ENCODE measurements at regions not wholly inside any gene's neighbourhood (a gene's known extent, or its start where the extent isn't known, plus 50 kb on each side); places are given as distances from the start of the nearest gene placed in this dataset.

- no peak for TF ChIP-seq CTCF (IDR thresholded peaks at IDR 0.05; ENCODE audit: control extremely low read depth, extremely low read depth, low read depth, missing control alignments)
- ChIA-PET CTCF (interaction anchor here (0.8 to 1.7 kb wide), 4 partner anchors 7 to 21 kb away, joined by 3 to 8 read pairs (median 4); no protein-coding TSS in a partner anchor), POLR2A (interaction anchor here (0.5 kb wide), 1 partner anchor 877 kb away, joined by 6 read pairs; no protein-coding TSS in a partner anchor)
- no peak for DNase-seq (ENCODE audit: extremely low spot score)
Observed at GRCh38 chr2:84029903-84030575, 429.0 kb downstream of the SUCLG1 start.

GRCh38 chr2:84026818-84027217 lies 432.3 kb downstream of the SUCLG1 start:
- no peak for DNase-seq (ENCODE audit: extremely low spot score)
- ChIA-PET CTCF (interaction anchor here (0.9 kb wide), 1 partner anchor 33 kb away, joined by 3 read pairs; no protein-coding TSS in a partner anchor), POLR2A (no interaction called here)
- no peak for TF ChIP-seq CTCF (IDR thresholded peaks at IDR 0.05; ENCODE audit: control extremely low read depth, extremely low read depth, low read depth, missing control alignments)

GRCh38 chr2:84022810-84023431 lies 436.2 kb downstream of the SUCLG1 start:
- peak; percentile 50 for TF ChIP-seq CTCF (IDR thresholded peaks at IDR 0.05; ENCODE audit: control extremely low read depth, extremely low read depth, low read depth, missing control alignments)
- CTCF ChIA-PET: interaction anchor here (0.7 to 2.5 kb wide), 17 partner anchors 8 to 291 kb away, joined by 3 to 22 read pairs (median 6); no protein-coding TSS in a partner anchor
- DNase-seq (ENCODE audit: extremely low spot score): peak; percentile 24
- POLR2A ChIA-PET: no interaction called here

- POLR2A ChIA-PET: no interaction called here
- no peak for DNase-seq (ENCODE audit: extremely low spot score)
- no peak for TF ChIP-seq CTCF (IDR thresholded peaks at IDR 0.05; ENCODE audit: control extremely low read depth, extremely low read depth, low read depth, missing control alignments)
- CTCF ChIA-PET: interaction anchor here (0.9 to 1.4 kb wide), 3 partner anchors 8 to 14 kb away, joined by 3 to 4 read pairs (median 3); no protein-coding TSS in a partner anchor
Observed at GRCh38 chr2:84017010-84017409, 442.1 kb downstream of the SUCLG1 start.

- TF ChIP-seq CTCF (IDR thresholded peaks at IDR 0.05; ENCODE audit: control extremely low read depth, extremely low read depth, low read depth, missing control alignments): no peak
- DNase-seq (ENCODE audit: extremely low spot score): no peak
- ChIA-PET POLR2A (no interaction called here), CTCF (interaction anchor here (1.4 kb wide), 2 partner anchors 9 to 14 kb away, joined by 3 to 4 read pairs; no protein-coding TSS in a partner anchor)
Observed at GRCh38 chr2:84016183-84016582, 442.9 kb downstream of the SUCLG1 start.

GRCh38 chr2:83997889-83998288 lies 461.2 kb downstream of the SUCLG1 start:
- ChIA-PET POLR2A (no interaction called here), CTCF (no interaction called here)
- no peak for DNase-seq (ENCODE audit: extremely low spot score)
- TF ChIP-seq CTCF (IDR thresholded peaks at IDR 0.05; ENCODE audit: control extremely low read depth, extremely low read depth, low read depth, missing control alignments): no peak
